Cardiac fibroblast (primary cell): ENCODE measurements at regions not wholly inside any gene's neighbourhood (a gene's known extent, or its start where the extent isn't known, plus 50 kb on each side); places are given as distances from the start of the nearest gene placed in this dataset.
A peak's percentile ranks its signal among the peaks of the same experiment; 100 is the strongest.
"Not testable (repeated sequence)": the region's sequence is repeated elsewhere in the genome, so short reads cannot be mapped to it uniquely, and the experiment has no call there.

Experiments used
- DNase-seq, 2 donors: peaks; one replicate each; pipeline versions ENCODE4 v3.0.0 to v3.0.0-alpha.2; 2010; ENCODE audit warnings: low read depth in 2 of 2
- H3K4me3 ChIP-seq, 2 donors: replicated peaks in 1 of 2; 1 replicate in 1 of 2; 2 replicates in 1 of 2; pipeline ENCODE4 v1.5.1; 2011; ENCODE audit warnings: low read depth in 2 of 2, low read length in 2 of 2, mild to moderate bottlenecking in 2 of 2, moderate library complexity in 1 of 2
- CTCF ChIP-seq: IDR thresholded peaks from one replicate; pipeline ENCODE4 v1.5.1; 2011; ENCODE audit warnings: low read depth, mild to moderate bottlenecking, low read length, inconsistent platforms

DNA sequence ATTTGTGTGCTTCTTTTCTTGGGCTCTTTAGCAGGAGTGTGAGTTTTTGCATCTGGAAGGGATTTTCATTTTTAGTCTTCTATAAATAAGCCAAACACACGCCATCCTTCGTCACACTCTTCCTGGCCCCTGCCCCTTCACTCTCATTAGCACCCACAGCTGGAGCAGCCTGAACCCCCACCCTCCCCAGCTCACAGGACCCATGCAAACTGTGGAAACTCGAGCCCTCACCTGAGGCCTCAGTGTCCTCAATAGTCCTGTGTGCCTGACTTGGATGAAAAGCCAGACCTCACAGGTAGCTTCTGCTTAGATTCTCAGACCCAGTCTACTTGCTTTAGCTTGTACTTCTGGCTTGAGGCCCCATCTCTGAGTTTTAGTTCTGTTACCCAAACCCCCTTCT lies 167.9 kb downstream of the MTHFS start:
- TF ChIP-seq CTCF = no peak
- no peak for DNase-seq
- H3K4me3 ChIP-seq = no peak overlapping the region

DNA sequence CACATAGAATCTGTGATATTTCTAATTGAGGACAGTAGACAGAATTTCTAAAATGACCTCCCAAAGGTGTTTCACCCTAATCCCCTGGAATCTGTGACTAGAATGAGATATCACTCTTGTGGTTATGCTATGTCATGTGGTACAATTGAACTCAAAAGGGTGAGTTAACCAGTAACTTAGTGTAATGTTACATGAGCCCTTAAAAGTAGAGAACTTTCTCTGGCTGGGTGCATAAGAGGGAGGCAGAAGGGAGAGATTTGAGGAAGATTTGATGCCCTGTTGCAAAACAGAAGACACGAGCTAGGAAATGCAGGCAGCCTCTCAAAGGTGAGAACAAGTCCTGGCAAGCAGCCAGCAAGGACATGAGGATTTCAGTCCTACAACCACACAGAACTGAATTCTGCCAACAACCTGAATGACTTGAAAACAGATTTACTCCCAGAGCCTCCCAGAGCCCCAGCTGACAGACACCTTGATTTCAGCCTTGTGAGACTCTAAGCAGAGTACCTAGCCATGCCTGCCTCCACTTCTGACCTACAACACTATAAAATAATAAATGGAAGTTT lies 160.3 kb downstream of the MTHFS start:
- no peak overlapping the region for H3K4me3 ChIP-seq
- DNase-seq = no peak
- TF ChIP-seq CTCF = no peak

DNA sequence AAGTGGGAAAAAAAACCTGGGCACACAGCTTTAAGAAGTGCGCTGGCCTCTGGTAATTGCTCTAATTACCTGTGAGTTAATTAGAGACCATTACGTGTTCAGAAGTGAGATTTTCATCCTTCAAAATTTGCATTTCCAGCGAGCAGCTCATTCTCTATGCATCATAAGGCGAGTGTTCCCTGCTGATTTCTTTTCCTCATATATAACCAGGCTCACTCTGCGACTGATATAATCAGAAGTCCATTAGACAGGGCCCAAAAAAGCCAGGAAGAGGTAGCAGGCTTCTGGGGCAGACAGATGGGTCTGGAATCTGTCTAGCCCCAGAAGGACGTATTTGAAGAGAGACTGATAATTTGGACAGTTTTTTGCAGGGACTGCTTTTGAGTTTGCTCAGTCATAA lies 158.7 kb downstream of the MTHFS start:
- DNase-seq = no peak
- no peak overlapping the region for H3K4me3 ChIP-seq
- TF ChIP-seq CTCF = no peak

DNA sequence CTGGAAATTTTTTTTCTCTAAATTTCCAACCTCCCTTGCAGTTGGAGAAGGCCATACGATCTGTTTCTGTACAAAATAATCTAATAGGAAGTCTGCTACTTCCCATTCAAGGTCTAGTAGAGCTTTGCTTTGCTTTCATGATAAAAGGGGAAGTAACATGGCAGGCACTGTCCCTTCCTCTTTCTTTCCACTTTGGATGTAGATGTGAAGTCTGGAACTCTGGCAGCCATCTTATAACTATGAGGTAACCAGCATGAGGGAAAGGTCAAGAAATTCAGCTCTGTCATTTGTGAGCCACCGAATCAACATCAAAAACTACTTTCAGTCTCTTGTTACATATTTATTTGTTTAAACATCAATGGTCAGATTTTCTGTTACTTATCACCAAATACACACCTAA lies 156.3 kb downstream of the MTHFS start:
- DNase-seq = no peak
- no peak overlapping the region for H3K4me3 ChIP-seq
- TF ChIP-seq CTCF = no peak

DNA sequence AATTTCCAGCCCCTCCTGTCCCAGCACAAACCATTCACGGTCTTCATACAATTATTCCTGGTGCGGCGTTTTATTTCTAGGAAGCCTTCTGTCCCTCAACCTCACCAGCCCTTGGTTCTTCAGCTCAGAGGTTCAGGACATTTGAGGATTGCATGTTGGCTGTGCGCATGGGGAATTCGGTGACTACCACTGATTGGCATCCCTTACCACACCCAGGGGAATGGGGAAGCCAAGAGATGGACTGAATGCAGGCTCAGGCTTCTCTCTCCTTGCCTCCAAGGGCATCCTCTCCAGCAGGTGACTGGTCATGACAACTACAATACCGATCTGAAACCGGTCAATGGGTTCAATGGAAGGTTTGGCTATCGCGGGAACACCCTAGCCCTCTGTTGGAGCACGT lies 153.8 kb downstream of the MTHFS start:
- peak in 1 of 2 donors; percentile 18 for DNase-seq
- no peak overlapping the region for H3K4me3 ChIP-seq
- TF ChIP-seq CTCF = no peak

GRCh38 chr15:79744485-79744884 lies 152.3 kb downstream of the MTHFS start:
- H3K4me3 ChIP-seq = not testable (repeated sequence)
- DNase-seq = peak in 1 of 2 donors; percentile 64

GRCh38 chr15:79756365-79756764 lies 140.4 kb downstream of the MTHFS start:
- TF ChIP-seq CTCF = no peak
- no peak overlapping the region for H3K4me3 ChIP-seq
- no peak for DNase-seq
